ENCODE measurements at regions not wholly inside any gene's neighbourhood (a gene's known extent, or its start where the extent isn't known, plus 50 kb on each side); places are given as distances from the start of the nearest gene placed in this dataset.
"Not testable (repeated sequence)": the region's sequence is repeated elsewhere in the genome, so short reads cannot be mapped to it uniquely, and the experiment has no call there.

DNA sequence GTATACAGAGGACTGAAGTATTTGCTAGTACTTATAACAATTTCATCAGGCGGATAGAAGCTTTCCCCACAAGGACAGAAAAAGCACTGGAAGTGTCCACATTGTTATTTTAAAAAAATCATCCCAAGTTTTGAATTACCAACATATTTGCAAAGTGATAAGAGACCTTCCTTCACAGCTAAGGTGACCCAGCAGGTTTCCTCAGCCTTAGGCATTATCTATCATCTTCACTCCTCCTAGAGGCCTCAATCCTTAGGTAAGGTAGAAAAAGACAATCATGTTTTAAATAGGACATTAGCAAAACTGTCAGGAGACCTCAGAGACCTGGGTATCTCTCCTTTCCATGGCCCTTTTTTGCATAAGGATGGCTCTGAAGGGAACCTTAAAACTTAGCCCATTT is 72.5 kb upstream of the CHD6 start:
- no peak overlapping the region for H3K4me3 ChIP-seq (ENCODE audit: low read length)
- TF ChIP-seq, protein P1, sequence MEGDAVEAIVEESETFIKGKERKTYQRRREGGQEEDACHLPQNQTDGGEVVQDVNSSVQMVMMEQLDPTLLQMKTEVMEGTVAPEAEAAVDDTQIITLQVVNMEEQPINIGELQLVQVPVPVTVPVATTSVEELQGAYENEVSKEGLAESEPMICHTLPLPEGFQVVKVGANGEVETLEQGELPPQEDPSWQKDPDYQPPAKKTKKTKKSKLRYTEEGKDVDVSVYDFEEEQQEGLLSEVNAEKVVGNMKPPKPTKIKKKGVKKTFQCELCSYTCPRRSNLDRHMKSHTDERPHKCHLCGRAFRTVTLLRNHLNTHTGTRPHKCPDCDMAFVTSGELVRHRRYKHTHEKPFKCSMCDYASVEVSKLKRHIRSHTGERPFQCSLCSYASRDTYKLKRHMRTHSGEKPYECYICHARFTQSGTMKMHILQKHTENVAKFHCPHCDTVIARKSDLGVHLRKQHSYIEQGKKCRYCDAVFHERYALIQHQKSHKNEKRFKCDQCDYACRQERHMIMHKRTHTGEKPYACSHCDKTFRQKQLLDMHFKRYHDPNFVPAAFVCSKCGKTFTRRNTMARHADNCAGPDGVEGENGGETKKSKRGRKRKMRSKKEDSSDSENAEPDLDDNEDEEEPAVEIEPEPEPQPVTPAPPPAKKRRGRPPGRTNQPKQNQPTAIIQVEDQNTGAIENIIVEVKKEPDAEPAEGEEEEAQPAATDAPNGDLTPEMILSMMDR (conservative IDR thresholded peaks at IDR 0.05; ENCODE audit: low read length), result no peak
- DNase-seq (ENCODE audit: low read depth), result no peak

DNA sequence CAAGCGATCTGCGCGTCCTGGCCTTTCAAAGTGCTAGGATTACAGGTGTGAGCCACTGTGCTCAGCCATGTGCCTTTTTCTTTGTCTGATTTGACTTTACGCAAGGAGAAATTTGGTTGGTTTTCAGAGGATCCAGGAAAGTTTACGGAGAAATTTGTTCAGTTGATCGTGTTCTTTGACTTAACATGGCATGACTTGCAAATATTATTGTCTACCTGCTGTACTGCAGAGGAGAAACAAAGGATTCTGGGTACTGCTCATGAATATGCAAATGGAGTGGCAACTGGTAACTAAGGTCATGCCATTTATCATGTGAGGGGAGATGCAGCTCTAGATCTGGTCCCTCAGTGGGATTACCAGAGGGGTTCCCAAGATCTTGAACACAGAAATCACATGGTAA is 68.8 kb upstream of the CHD6 start:
- H3K4me3 ChIP-seq (ENCODE audit: low read length), result no peak overlapping the region
- TF ChIP-seq, protein P1 (conservative IDR thresholded peaks at IDR 0.05; ENCODE audit: low read length), result no peak
- DNase-seq (ENCODE audit: low read depth), result no peak

DNA sequence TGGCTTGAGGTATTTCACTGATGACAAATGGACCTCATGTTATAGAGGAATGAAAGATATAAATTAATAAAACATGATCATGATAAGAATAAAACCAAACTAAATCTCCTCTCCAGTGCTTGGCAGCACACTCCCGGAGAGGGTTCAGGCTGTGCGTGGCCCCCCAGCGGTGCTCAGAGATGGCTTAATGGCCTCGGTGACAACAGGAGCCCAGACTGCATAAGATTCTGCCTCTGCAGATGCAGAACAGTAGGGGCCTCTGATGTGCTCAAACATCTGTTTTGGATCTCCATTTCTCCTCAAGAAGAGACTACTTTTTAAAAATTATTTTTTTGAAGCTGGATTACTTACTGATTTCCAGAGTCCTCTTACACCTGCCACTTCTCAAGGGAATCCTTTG is 67.0 kb upstream of the CHD6 start:
- DNase-seq (ENCODE audit: low read depth); H3K4me3 ChIP-seq (ENCODE audit: low read length): not testable (repeated sequence)

DNA sequence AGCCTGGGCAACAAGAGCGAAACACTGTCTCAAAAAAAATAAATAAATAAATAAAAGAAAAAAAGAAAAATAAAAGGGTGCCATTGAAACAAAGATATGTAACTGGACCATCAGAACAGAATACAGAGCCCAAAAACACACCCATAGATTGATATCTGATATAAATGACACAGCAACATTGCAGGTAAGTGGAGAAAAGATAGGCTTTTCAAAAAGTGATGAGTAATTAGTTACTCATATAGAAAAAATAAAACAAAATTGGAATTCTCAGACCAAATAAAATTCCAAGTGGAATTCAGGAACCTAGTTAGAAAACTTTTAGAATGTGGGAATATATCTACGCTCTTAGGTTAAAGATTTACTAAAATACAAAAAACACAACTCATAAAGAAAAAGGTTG is 60.6 kb upstream of the CHD6 start:
- DNase-seq (ENCODE audit: low read depth), result no peak
- no peak overlapping the region for H3K4me3 ChIP-seq (ENCODE audit: low read length)
- TF ChIP-seq, protein P1 (conservative IDR thresholded peaks at IDR 0.05; ENCODE audit: low read length), result no peak

DNA sequence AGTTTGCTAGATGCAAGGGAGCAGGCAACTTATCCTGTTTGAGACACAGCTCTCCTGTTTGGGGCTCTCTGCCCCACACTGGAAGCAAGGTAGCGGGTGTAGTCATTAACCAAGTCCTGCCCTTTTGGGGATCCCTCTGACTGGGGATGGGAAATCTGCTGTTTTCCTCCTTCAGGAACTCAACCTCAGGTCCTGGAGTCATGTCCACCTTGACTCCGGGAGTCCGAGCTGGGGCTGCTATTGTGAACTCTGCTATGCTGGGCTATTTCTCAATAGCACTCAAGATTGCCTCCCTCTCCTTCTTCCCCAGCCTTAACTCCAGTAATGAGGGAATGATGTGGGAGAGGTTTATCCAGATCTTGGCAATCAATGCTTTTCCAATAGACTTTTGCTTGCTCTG is 54.1 kb upstream of the CHD6 start:
- TF ChIP-seq, protein P1 (conservative IDR thresholded peaks at IDR 0.05; ENCODE audit: low read length), result no peak
- no peak overlapping the region for H3K4me3 ChIP-seq (ENCODE audit: low read length)

DNA sequence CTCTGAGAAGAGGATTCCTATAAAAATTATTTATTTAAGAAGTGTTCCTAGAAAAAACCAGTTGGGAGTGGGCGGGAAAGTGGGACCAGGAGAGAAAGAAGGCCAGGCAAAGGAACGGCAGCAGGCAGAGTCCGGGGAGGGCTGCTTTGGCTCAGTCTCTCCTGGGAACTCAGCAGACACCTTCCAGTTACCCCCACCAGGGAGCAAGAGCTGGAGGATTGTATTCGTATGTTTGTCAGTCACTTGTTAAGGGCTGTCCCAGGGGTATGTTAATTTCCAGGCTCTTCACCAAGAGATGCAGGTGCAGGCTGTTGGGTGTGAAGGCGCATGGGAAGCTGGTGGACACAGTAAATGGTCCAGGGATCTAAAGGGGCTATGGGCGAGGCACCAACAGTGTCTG is 53.0 kb upstream of the CHD6 start:
- no peak overlapping the region for H3K4me3 ChIP-seq (ENCODE audit: low read length)
- no peak for DNase-seq (ENCODE audit: low read depth)
- TF ChIP-seq, protein P1 (conservative IDR thresholded peaks at IDR 0.05; ENCODE audit: low read length), result no peak

More for the DNA sequence above, 54.1 kb upstream of the CHD6 start:
- no peak for DNase-seq (ENCODE audit: low read depth)

DNA sequence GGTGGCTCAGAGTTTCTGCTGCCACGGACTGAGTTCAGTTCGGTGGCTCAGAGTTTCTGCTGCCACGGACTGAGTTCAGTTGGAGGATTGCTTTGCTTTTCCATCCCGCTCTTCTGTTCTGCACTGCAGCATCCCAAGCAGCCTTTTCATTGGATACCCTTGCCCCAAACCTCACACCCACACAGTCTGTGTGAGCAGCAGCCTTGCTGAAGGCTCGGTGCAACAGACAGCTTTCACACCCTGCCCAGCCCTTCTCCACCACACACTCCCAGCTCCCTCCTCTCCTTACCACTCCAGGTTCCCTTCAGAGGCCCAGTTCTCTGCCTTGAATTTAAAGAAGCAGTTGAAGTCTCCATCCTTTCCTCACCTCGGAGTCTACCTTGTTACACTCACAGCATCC is 52.5 kb upstream of the CHD6 start:
- DNase-seq (ENCODE audit: low read depth), result no peak
- no peak overlapping the region for H3K4me3 ChIP-seq (ENCODE audit: low read length)
- TF ChIP-seq, protein P1 (conservative IDR thresholded peaks at IDR 0.05; ENCODE audit: low read length), result no peak

DNA sequence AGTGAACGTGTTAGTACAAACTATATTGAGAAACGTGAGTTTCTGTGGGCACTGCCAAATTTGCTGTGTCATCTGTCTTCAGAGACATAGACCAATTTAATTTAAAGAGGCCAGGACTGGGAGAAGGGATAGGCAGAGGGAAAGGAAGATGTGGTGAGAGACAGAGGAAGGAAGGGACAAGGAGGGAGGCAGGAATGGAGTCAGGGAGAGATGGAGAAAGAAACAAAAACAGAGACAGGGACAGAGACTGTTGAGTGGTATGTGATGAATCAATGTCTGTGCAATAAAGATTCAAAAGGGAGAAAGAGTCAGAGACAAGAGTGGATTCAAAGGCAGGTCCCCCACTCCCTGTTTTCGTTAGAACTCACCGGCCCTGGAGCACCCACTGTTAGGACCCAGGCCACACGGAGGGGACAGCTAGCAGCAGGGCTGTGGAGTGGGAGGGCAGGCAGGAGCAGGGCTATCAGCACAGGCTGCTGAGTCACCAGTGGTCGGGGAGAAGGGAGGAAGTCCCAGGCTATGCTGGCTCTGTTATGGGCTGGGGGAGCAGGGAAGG is 51.6 kb upstream of the CHD6 start:
- DNase-seq (ENCODE audit: low read depth), result no peak
- no peak overlapping the region for H3K4me3 ChIP-seq (ENCODE audit: low read length)

More for the DNA sequence above, 51.6 kb upstream of the CHD6 start:
- TF ChIP-seq, protein P1 (conservative IDR thresholded peaks at IDR 0.05; ENCODE audit: low read length), result no peak
